Left lung (tissue), 4 donors: ENCODE measurements at regions not wholly inside any gene's neighbourhood (a gene's known extent, or its start where the extent isn't known, plus 50 kb on each side); places are given as distances from the start of the nearest gene placed in this dataset.

Experiments
- ATAC-seq: fragments of 200-7000 bp; cut with Tn5 transposase; one replicate; pipeline ENCODE4 v1.9.1; 2020; ENCODE audit warnings: moderate library complexity
- DNase-seq, 4 donors: peaks; one replicate each; pipeline ENCODE4 v3.0.0-alpha.2; 2013 to 2020
- H3K27ac ChIP-seq, 2 donors: fragments of 200-600 bp; sonication (generic) in 1 of 2; one replicate each; pipeline versions ENCODE4 v1.5.0 to v1.8.0; 2020 to 2021
- H3K27me3 ChIP-seq, 2 donors: fragments of 200-600 bp; sonication (generic) in 1 of 2; one replicate each; pipeline versions ENCODE4 v1.5.0 to v1.8.0; 2020 to 2021
- H3K36me3 ChIP-seq, 2 donors: fragments of 200-600 bp; sonication (generic) in 1 of 2; one replicate each; pipeline versions ENCODE4 v1.5.0 to v1.8.0; 2020 to 2021
- H3K4me1 ChIP-seq, 2 donors: fragments of 200-600 bp; one replicate each; pipeline ENCODE4 v1.8.0; 2021
- H3K4me3 ChIP-seq, 2 donors: fragments of 200-600 bp; sonication (generic) in 1 of 2; one replicate each; pipeline versions ENCODE4 v1.5.0 to v1.8.0; 2020 to 2021; ENCODE audit warnings: mild to moderate bottlenecking in 1 of 2
- H3K9me3 ChIP-seq, 2 donors: fragments of 200-600 bp; sonication (generic) in 1 of 2; one replicate each; pipeline versions ENCODE4 v1.5.0 to v1.8.0; 2020 to 2021
- CTCF ChIP-seq, 2 donors: fragments of 200-600 bp; sonication (generic) in 1 of 2; IDR thresholded peaks; one replicate each; pipeline versions ENCODE4 v1.5.0 to v1.8.0; 2021; ENCODE audit warnings: antibody characterized with exemption in 2 of 2
- intact Hi-C, 2 donors: fragments of 100-400 bp; cut with DNase I; formaldehyde crosslinking; loops; one replicate each; pipeline versions ENCODE4 v1.11.2 to v1.14.2; 2022
- donor health status: DM: no; HTN: yes; CAD: no.
- donor health status: DM: no; HTN: no; CAD: no.

- Histone ChIP-seq H3K4me1 (peaks cover 5 to 12% of the 10 kb centered on the region in 2 donors), H3K27me3 (peaks cover 0 to 13% of the 10 kb centered on the region in 2 donors), H3K4me3 (no peak overlapping the region), H3K27ac (no peak overlapping the region), H3K36me3 (no peaks in the 10 kb centered on the region), H3K9me3 (no peaks in the 10 kb centered on the region)
- ATAC-seq (no peak), DNase-seq (no peak)
- TF ChIP-seq CTCF (IDR thresholded peaks at IDR 0.05), result no peak
- intact Hi-C loops, result no loop called here
These were observed 112.7 kb upstream of the SPRY4 start for GRCh38 chr5:142437563-142437962.

- Histone ChIP-seq H3K4me1 (peaks cover 5 to 14% of the 10 kb centered on the region in 2 donors), H3K4me3 (no peak overlapping the region), H3K27me3 (peaks cover 0 to 17% of the 10 kb centered on the region in 2 donors), H3K9me3 (no peaks in the 10 kb centered on the region), H3K27ac (no peak overlapping the region), H3K36me3 (no peaks in the 10 kb centered on the region)
- TF ChIP-seq CTCF (IDR thresholded peaks at IDR 0.05), result no peak
- ATAC-seq (no peak), DNase-seq (no peak)
- intact Hi-C loops, result no loop called here
These were observed 110.7 kb upstream of the SPRY4 start for GRCh38 chr5:142435410-142436115.

DNA sequence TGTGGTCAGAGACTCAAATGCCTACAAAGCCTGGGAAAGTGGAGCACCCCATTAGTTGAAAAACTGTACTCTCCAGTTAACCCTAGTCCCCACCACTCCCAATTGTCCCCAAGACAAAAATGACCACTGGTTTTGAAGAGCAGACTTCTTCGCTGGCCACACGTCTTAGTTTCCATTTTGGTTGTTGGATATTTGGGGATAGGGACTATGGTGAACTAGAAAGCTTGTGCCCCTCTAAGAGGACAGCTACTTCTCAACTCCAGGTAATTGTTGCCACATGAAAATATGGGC is 109.4 kb upstream of the SPRY4 start:
- no peaks in the 10 kb centered on the region for H3K9me3 ChIP-seq
- intact Hi-C loops, result no loop called here
- TF ChIP-seq CTCF (IDR thresholded peaks at IDR 0.05), result no peak

GRCh38 chr5:142433526-142434321 is 108.9 kb upstream of the SPRY4 start:
- intact Hi-C loops, result no loop called here
- H3K4me1 ChIP-seq, result peaks cover 5 to 14% of the 10 kb centered on the region in 2 donors
- ATAC-seq (no peak), DNase-seq (no peak)
- peak overlapping the region in 1 of 2 donors; percentile 13 for H3K27ac ChIP-seq
- peaks cover 0 to 17% of the 10 kb centered on the region in 2 donors for H3K27me3 ChIP-seq
- no peak overlapping the region for H3K4me3 ChIP-seq
- no peaks in the 10 kb centered on the region for H3K36me3 ChIP-seq
- H3K9me3 ChIP-seq, result no peaks in the 10 kb centered on the region
- no peak for TF ChIP-seq CTCF (IDR thresholded peaks at IDR 0.05)

More for the DNA sequence above, 109.4 kb upstream of the SPRY4 start:
- Histone ChIP-seq H3K36me3 (no peaks in the 10 kb centered on the region), H3K4me3 (no peak overlapping the region), H3K27me3 (peaks cover 0 to 17% of the 10 kb centered on the region in 2 donors), H3K4me1 (peaks cover 5 to 14% of the 10 kb centered on the region in 2 donors), H3K27ac (peak overlapping the region in 1 of 2 donors; percentile 13)
- DNase-seq, result no peak
- no peak for ATAC-seq

- Histone ChIP-seq H3K4me1 (peaks cover 5 to 14% of the 10 kb centered on the region in 2 donors), H3K27ac (no peak overlapping the region), H3K4me3 (no peak overlapping the region), H3K36me3 (no peaks in the 10 kb centered on the region), H3K27me3 (peaks cover 0 to 17% of the 10 kb centered on the region in 2 donors), H3K9me3 (no peaks in the 10 kb centered on the region)
- ATAC-seq (peak; percentile 62), DNase-seq (no peak)
- TF ChIP-seq CTCF (IDR thresholded peaks at IDR 0.05), result no peak
- intact Hi-C loops, result no loop called here
These were observed 108.1 kb upstream of the SPRY4 start for GRCh38 chr5:142432961-142433360.
